SK-N-MC (cell line): ENCODE measurements at regions not wholly inside any gene's neighbourhood (a gene's known extent, or its start where the extent isn't known, plus 50 kb on each side); places are given as distances from the start of the nearest gene placed in this dataset.

Source experiments
- EZH2 ChIP-seq: fragments of 200-600 bp; sonication (generic); IDR thresholded peaks from one replicate; pipeline ENCODE4 v1.6.1; 2017; ENCODE audit warnings: antibody characterized with exemption
- POLR2AphosphoS5 ChIP-seq: IDR thresholded peaks from 2 replicates; pipeline ENCODE4 v1.6.1; 2012; ENCODE audit warnings: mild to moderate bottlenecking, low read depth, low read length, borderline replicate concordance

DNA sequence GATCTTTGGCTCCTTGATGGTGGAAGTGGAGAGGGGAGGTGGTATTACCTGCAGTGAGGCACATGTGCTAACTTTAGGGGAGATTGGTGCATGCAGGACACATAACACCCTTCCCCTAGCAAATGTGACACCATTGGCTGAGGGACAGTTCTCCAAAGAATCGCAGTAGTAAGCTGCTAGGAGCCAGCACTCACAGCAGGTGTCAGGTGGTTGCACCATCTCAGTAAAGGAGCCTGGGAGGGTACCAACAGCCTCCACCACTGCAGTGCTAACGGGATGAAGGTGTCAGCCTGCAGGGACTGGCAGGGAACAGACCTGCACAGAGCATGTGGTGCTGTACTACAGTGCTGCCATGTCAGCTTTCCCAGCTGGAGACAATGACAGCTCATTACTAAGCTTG, 127.3 kb upstream of the PIEZO2 start:
- no peak for TF ChIP-seq EZH2
- no peak for TF ChIP-seq POLR2AphosphoS5
